ENCODE measurements at regions not wholly inside any gene's neighbourhood (a gene's known extent, or its start where the extent isn't known, plus 50 kb on each side); places are given as distances from the start of the nearest gene placed in this dataset.

DNA sequence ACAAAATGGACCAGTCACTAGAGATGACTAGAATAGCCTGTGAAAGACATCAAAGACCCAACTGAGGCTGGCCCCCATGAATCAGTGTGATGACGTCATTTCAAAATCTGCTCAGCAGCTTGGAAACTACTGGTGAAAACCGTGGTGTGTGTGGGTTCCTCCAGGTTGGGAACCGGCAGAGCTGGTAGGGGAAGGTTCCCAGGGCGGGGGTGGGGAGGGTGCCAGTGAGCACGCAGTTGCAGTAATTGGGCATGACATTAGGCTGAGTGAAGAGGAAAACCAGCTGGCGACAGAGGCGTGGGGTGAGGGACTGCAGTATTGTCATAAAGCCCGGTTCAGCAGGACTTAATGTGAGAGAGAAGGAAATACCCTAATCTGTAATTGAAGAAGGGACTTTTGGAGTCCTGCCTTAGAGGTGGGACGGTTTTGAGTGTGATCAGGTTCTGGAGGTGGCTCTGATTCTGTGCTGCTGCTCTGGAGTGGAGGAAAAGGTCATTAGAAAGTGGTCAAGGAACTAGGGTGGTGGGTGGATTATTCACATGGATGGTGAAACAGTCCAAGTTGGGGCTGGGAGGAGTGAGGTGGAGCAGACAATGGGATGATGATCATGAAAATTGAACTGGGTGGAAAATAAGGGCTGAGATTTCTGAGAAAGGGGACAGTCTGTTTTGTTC is 52.0 kb upstream of the MTHFD1L start (continued):
- TF ChIP-seq, protein P1, sequence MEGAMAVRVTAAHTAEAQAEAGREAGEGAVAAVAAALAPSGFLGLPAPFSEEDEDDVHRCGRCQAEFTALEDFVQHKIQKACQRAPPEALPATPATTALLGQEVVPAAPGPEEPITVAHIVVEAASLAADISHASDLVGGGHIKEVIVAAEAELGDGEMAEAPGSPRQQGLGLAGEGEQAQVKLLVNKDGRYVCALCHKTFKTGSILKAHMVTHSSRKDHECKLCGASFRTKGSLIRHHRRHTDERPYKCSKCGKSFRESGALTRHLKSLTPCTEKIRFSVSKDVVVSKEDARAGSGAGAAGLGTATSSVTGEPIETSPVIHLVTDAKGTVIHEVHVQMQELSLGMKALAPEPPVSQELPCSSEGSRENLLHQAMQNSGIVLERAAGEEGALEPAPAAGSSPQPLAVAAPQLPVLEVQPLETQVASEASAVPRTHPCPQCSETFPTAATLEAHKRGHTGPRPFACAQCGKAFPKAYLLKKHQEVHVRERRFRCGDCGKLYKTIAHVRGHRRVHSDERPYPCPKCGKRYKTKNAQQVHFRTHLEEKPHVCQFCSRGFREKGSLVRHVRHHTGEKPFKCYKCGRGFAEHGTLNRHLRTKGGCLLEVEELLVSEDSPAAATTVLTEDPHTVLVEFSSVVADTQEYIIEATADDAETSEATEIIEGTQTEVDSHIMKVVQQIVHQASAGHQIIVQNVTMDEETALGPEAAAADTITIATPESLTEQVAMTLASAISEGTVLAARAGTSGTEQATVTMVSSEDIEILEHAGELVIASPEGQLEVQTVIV (IDR thresholded peaks at IDR 0.05; ENCODE audit: borderline replicate concordance, partially characterized antibody) = no peak
- TF ChIP-seq TCF12 (IDR thresholded peaks at IDR 0.05; ENCODE audit: low read depth, low read length) (peak; percentile 96), CHD4 (IDR thresholded peaks at IDR 0.05) (no peak), SP1 (IDR thresholded peaks at IDR 0.05; ENCODE audit: low read depth, low read length) (no peak), MTA2 (IDR thresholded peaks at IDR 0.05; ENCODE audit: low read depth) (peak; percentile 74), ZBED1 (IDR thresholded peaks at IDR 0.05; ENCODE audit: borderline replicate concordance) (peak; percentile 51; the same call in 1 of the 2 replicates), HCFC1 (IDR thresholded peaks at IDR 0.05; ENCODE audit: low read length) (no peak), PAX8 (IDR thresholded peaks at IDR 0.05) (no peak), SMAD1 (IDR thresholded peaks at IDR 0.05; ENCODE audit: low read depth, partially characterized antibody) (no peak), MEF2B (IDR thresholded peaks at IDR 0.05; ENCODE audit: partially characterized antibody, poor library complexity, severe bottlenecking) (peak; percentile 16), BMI1 (IDR thresholded peaks at IDR 0.05; ENCODE audit: borderline replicate concordance) (0 out of 2 replicates have a peak, but pooled peaks have one; percentile 30)
- TF ChIP-seq, protein P2, sequence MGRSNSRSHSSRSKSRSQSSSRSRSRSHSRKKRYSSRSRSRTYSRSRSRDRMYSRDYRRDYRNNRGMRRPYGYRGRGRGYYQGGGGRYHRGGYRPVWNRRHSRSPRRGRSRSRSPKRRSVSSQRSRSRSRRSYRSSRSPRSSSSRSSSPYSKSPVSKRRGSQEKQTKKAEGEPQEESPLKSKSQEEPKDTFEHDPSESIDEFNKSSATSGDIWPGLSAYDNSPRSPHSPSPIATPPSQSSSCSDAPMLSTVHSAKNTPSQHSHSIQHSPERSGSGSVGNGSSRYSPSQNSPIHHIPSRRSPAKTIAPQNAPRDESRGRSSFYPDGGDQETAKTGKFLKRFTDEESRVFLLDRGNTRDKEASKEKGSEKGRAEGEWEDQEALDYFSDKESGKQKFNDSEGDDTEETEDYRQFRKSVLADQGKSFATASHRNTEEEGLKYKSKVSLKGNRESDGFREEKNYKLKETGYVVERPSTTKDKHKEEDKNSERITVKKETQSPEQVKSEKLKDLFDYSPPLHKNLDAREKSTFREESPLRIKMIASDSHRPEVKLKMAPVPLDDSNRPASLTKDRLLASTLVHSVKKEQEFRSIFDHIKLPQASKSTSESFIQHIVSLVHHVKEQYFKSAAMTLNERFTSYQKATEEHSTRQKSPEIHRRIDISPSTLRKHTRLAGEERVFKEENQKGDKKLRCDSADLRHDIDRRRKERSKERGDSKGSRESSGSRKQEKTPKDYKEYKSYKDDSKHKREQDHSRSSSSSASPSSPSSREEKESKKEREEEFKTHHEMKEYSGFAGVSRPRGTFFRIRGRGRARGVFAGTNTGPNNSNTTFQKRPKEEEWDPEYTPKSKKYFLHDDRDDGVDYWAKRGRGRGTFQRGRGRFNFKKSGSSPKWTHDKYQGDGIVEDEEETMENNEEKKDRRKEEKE (IDR thresholded peaks at IDR 0.05) = no peak

All from GM12878 (cell line).